Lower leg skin (tissue), 4 donors: ENCODE measurements at regions not wholly inside any gene's neighbourhood (a gene's known extent, or its start where the extent isn't known, plus 50 kb on each side); places are given as distances from the start of the nearest gene placed in this dataset.

Experiments used
- DNase-seq, 2 donors: peaks; one replicate each; pipeline ENCODE4 v3.0.0-alpha.2; 2019; ENCODE audit warnings: low spot score in 2 of 2
- H3K4me3 ChIP-seq: fragments of 200-600 bp; sonication (generic); 2 replicates; pipeline ENCODE4 v1.5.1; 2017; ENCODE audit warnings: mild to moderate bottlenecking, low read depth; ENCODE audit not compliant: poor library complexity, severe bottlenecking
- CTCF ChIP-seq, 3 donors: fragments of 450-650 bp; IDR thresholded peaks; one replicate each; pipeline ENCODE4 v1.5.1; 2016; ENCODE audit warnings: antibody characterized with exemption in 3 of 3, mild to moderate bottlenecking in 3 of 3, moderate library complexity in 2 of 3
- POLR2A ChIP-seq, 2 donors: fragments of 450-650 bp; IDR thresholded peaks; one replicate each; pipeline ENCODE4 v1.6.1; 2016 to 2017; ENCODE audit warnings: antibody characterized with exemption in 2 of 2, mild to moderate bottlenecking in 1 of 2, moderate library complexity in 1 of 2
- WGBS, 2 donors: methylation state at CpG; one replicate each; pipeline ENCODE4 v1.1.5; 2018; 5-methylcytosine and 5-hydroxymethylcytosine counted together
- intact Hi-C: fragments of 100-400 bp; cut with DNase I; formaldehyde crosslinking; loops from one replicate; pipeline ENCODE4 v1.15.0; 2023; ENCODE audit warnings: low total_unique reads

- no peak for TF ChIP-seq POLR2A (IDR thresholded peaks at IDR 0.05)
- no peak for TF ChIP-seq CTCF (IDR thresholded peaks at IDR 0.05)
- no peak for DNase-seq
- intact Hi-C loops = no loop called here
- WGBS, 2 donors = 93 to 94% methylated on average over 1 of the region's 1 CpG
- no peak overlapping the region for H3K4me3 ChIP-seq
Observed at GRCh38 chr2:157053876-157054275, 203.6 kb upstream of the GALNT5 start.

GRCh38 chr2:157055660-157056199, 201.8 kb upstream of the GALNT5 start:
- intact Hi-C loops = no loop called here
- WGBS, 2 donors = 7 to 9% methylated on average over 2 of the region's 2 CpGs
- DNase-seq = no peak
- no peak overlapping the region for H3K4me3 ChIP-seq
- TF ChIP-seq POLR2A (IDR thresholded peaks at IDR 0.05) = no peak
- no peak for TF ChIP-seq CTCF (IDR thresholded peaks at IDR 0.05)

GRCh38 chr2:157056200-157056676, 201.3 kb upstream of the GALNT5 start:
- 24 to 26% methylated on average over 1 of the region's 1 CpG for WGBS, 2 donors
- peak in 1 of 2 donors; percentile 14 for DNase-seq
- intact Hi-C loops = no loop called here
- H3K4me3 ChIP-seq = no peak overlapping the region
- TF ChIP-seq POLR2A (IDR thresholded peaks at IDR 0.05) (no peak), CTCF (IDR thresholded peaks at IDR 0.05) (no peak)

GRCh38 chr2:157058161-157058560, 199.3 kb upstream of the GALNT5 start:
- intact Hi-C loops = no loop called here
- WGBS, 2 donors = 88% methylated on average over 2 of the region's 2 CpGs
- TF ChIP-seq POLR2A (IDR thresholded peaks at IDR 0.05) = no peak
- TF ChIP-seq CTCF (IDR thresholded peaks at IDR 0.05) = no peak
- H3K4me3 ChIP-seq = no peak overlapping the region
- DNase-seq = no peak

GRCh38 chr2:157059036-157059435, 198.5 kb upstream of the GALNT5 start:
- 92 to 93% methylated on average over 2 of the region's 2 CpGs for WGBS, 2 donors
- DNase-seq = no peak
- intact Hi-C loops = no loop called here
- no peak for TF ChIP-seq CTCF (IDR thresholded peaks at IDR 0.05)
- no peak for TF ChIP-seq POLR2A (IDR thresholded peaks at IDR 0.05)
- no peak overlapping the region for H3K4me3 ChIP-seq

- WGBS, 2 donors = 50 to 58% methylated on average over 2 of the region's 2 CpGs
- no peak for TF ChIP-seq POLR2A (IDR thresholded peaks at IDR 0.05)
- no peak for TF ChIP-seq CTCF (IDR thresholded peaks at IDR 0.05)
- no peak for DNase-seq
- intact Hi-C loops = no loop called here
- H3K4me3 ChIP-seq = no peak overlapping the region
Observed at GRCh38 chr2:157061799-157062198, 195.7 kb upstream of the GALNT5 start.
